ENCODE measurements at regions not wholly inside any gene's neighbourhood (a gene's known extent, or its start where the extent isn't known, plus 50 kb on each side); places are given as distances from the start of the nearest gene placed in this dataset.

- TF ChIP-seq EZH2phosphoT487 (IDR thresholded peaks at IDR 0.05; ENCODE audit: borderline replicate concordance, low read depth, low read length) (no peak), CTCF (conservative IDR thresholded peaks at IDR 0.05; ENCODE audit: low read length) (no peak)
Observed at GRCh38 chr5:92102313-92102712, 719.2 kb upstream of the ARRDC3 start.

Data from OCI-LY7 (cell line).